HG02571 (cell line): ENCODE measurements at regions not wholly inside any gene's neighbourhood (a gene's known extent, or its start where the extent isn't known, plus 50 kb on each side); places are given as distances from the start of the nearest gene placed in this dataset.
"Not testable (repeated sequence)": the region's sequence is repeated elsewhere in the genome, so short reads cannot be mapped to it uniquely, and the experiment has no call there.

Experiments used
- ATAC-seq: cut with Tn5 transposase; IDR thresholded peaks from one replicate; pipeline ENCODE4 v1.9.1; 2021; ENCODE audit warnings: mild to moderate bottlenecking, moderate library complexity; ENCODE audit not compliant: unreplicated experiment

GRCh38 chr2:228369400-228370031 lies 188.0 kb upstream of the SPHKAP start:
- no peak for ATAC-seq

- no peak for ATAC-seq
Observed at GRCh38 chr2:228367356-228367755, 185.9 kb upstream of the SPHKAP start.

- no peak for ATAC-seq
Observed at GRCh38 chr2:228359473-228359872, 178.0 kb upstream of the SPHKAP start.

GRCh38 chr2:228355897-228356296 lies 174.4 kb upstream of the SPHKAP start:
- ATAC-seq: no peak

- not testable (repeated sequence) for ATAC-seq
Observed at GRCh38 chr2:228352980-228353379, 171.5 kb upstream of the SPHKAP start.

- ATAC-seq: no peak
Observed at GRCh38 chr2:228352048-228352447, 170.6 kb upstream of the SPHKAP start.

- ATAC-seq: no peak
Observed at GRCh38 chr2:228348516-228349064, 167.1 kb upstream of the SPHKAP start.

- no peak for ATAC-seq
Observed at GRCh38 chr2:228344531-228344930, 163.0 kb upstream of the SPHKAP start.

- no peak for ATAC-seq
Observed at GRCh38 chr2:228339525-228339924, 158.0 kb upstream of the SPHKAP start.

GRCh38 chr2:228334180-228334579 lies 152.7 kb upstream of the SPHKAP start:
- no peak for ATAC-seq

GRCh38 chr2:228329282-228329681 lies 147.8 kb upstream of the SPHKAP start:
- ATAC-seq: no peak

- no peak for ATAC-seq
Observed at GRCh38 chr2:228321015-228321414, 139.5 kb upstream of the SPHKAP start.

GRCh38 chr2:228318218-228318617 lies 136.7 kb upstream of the SPHKAP start:
- ATAC-seq: no peak

- ATAC-seq: no peak
Observed at GRCh38 chr2:228312172-228312571, 130.7 kb upstream of the SPHKAP start.

GRCh38 chr2:228303960-228304359 lies 122.5 kb upstream of the SPHKAP start:
- ATAC-seq: no peak

- ATAC-seq: no peak
Observed at GRCh38 chr2:228283491-228284171, 102.1 kb upstream of the SPHKAP start.

GRCh38 chr2:228282376-228282775 lies 100.9 kb upstream of the SPHKAP start:
- ATAC-seq: no peak

GRCh38 chr2:228273159-228273558 lies 91.7 kb upstream of the SPHKAP start:
- ATAC-seq: no peak

- no peak for ATAC-seq
Observed at GRCh38 chr2:228269351-228269750, 87.9 kb upstream of the SPHKAP start.

- ATAC-seq: no peak
Observed at GRCh38 chr2:228268756-228269155, 87.3 kb upstream of the SPHKAP start.

GRCh38 chr2:228268301-228268700 lies 86.8 kb upstream of the SPHKAP start:
- no peak for ATAC-seq

GRCh38 chr2:228263156-228263555 lies 81.7 kb upstream of the SPHKAP start:
- ATAC-seq: no peak
